ENCODE measurements at regions not wholly inside any gene's neighbourhood (a gene's known extent, or its start where the extent isn't known, plus 50 kb on each side); places are given as distances from the start of the nearest gene placed in this dataset.

GRCh38 chr2:79250656-79251055 is 91.1 kb upstream of the REG3A start (continued):
- TF ChIP-seq CTCF (IDR thresholded peaks at IDR 0.05; ENCODE audit: low read depth, low read length, missing input control) (no peak), ATF3 (IDR thresholded peaks at IDR 0.05) (no peak), SP1 (IDR thresholded peaks at IDR 0.05) (no peak), HNF4G (IDR thresholded peaks at IDR 0.05) (no peak), RAD21 (IDR thresholded peaks at IDR 0.05) (no peak)

- Histone ChIP-seq H3K36me3 (ENCODE audit: control insufficient read depth in 4 of 4, insufficient read depth in 3 of 4, low read depth in 1 of 4, low read length in 3 of 4) (no peaks in the 10 kb centered on the region), H3K9ac (ENCODE audit: low read depth in 1 of 2, low read length in 2 of 2) (no peak overlapping the region), H3K27me3 (ENCODE audit: control insufficient read depth in 4 of 4, insufficient read depth in 4 of 4, low read length in 3 of 4) (no peaks in the 10 kb centered on the region), H3K27ac (ENCODE audit: low read depth in 1 of 2, low read length in 2 of 2) (no peak overlapping the region), H3K4me1 (ENCODE audit: control insufficient read depth in 4 of 4, insufficient read depth in 4 of 4, low read length in 3 of 4) (no peaks in the 10 kb centered on the region), H3K9me3 (ENCODE audit: control insufficient read depth in 4 of 4, low read length in 3 of 4) (no peaks in the 10 kb centered on the region), H3K4me3 (ENCODE audit: low read depth in 1 of 3, low read length in 3 of 3) (no peak overlapping the region)
- DNase-seq (ENCODE audit: low spot score) = no peak
- TF ChIP-seq YY1 (IDR thresholded peaks at IDR 0.05) = no peak
- TF ChIP-seq EGR1 (IDR thresholded peaks at IDR 0.05; ENCODE audit: low read depth in 2 of 2) = no peak
- no peak for TF ChIP-seq SP1 (IDR thresholded peaks at IDR 0.05)
- TF ChIP-seq RXRA (IDR thresholded peaks at IDR 0.05) = no peak
- no peak for TF ChIP-seq CTCF (IDR thresholded peaks at IDR 0.05; ENCODE audit: low read depth, low read length, missing input control)
- no peak for TF ChIP-seq NR2F2 (IDR thresholded peaks at IDR 0.05)
- TF ChIP-seq RAD21 (IDR thresholded peaks at IDR 0.05) = no peak
- TF ChIP-seq HNF4A (conservative IDR thresholded peaks at IDR 0.05) = no peak
- no peak for TF ChIP-seq ZBTB33 (IDR thresholded peaks at IDR 0.05)
- TF ChIP-seq HNF4G (IDR thresholded peaks at IDR 0.05) = no peak
- no peak for TF ChIP-seq ATF3 (IDR thresholded peaks at IDR 0.05)
- no peak for TF ChIP-seq TAF1 (conservative IDR thresholded peaks at IDR 0.05)
- no peak for TF ChIP-seq GABPA (IDR thresholded peaks at IDR 0.05 in 1 of 2, conservative IDR thresholded peaks at IDR 0.05 in 1 of 2)
- TF ChIP-seq FOXA2 (IDR thresholded peaks at IDR 0.05) = no peak
- no peak for TF ChIP-seq FOXA1 (IDR thresholded peaks at IDR 0.05)
- TF ChIP-seq REST (IDR thresholded peaks at IDR 0.05) = no peak
- WGBS = 84% methylated on average over 1 of the region's 1 CpG
Observed at GRCh38 chr2:79248776-79249175, 89.2 kb upstream of the REG3A start.
